Activated CD8-positive, alpha-beta memory T cell treated with anti-CD3 and anti-CD28 coated beads, Interleukin-2, amount 50 U/mL, for 48 hours (primary cell): ENCODE measurements at regions not wholly inside any gene's neighbourhood (a gene's known extent, or its start where the extent isn't known, plus 50 kb on each side); places are given as distances from the start of the nearest gene placed in this dataset.

Experiments
- DNase-seq: peaks from one replicate; pipeline ENCODE4 v3.0.0-alpha.2; 2020

DNA sequence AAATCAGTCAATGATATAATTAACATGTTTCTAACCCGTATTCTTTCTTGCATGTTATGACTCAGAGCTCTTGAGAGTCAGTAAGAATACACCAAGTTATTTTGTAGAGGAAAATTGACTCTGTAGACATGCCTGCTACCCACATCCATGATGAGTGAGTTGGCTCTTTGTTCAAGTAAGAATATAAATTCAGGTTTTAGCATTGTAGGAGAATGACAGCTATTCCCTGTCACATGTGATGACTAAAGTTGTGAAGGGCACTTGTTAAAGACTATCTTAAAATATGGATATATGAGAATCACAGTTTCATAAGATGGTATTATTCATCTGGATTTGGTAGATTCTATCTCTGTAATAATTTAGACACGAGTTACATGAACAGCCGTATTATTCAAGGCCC, 209.1 kb downstream of the CCDC59 start:
- no peak for DNase-seq

GRCh38 chr12:82146740-82147139, 211.4 kb downstream of the CCDC59 start:
- no peak for DNase-seq

DNA sequence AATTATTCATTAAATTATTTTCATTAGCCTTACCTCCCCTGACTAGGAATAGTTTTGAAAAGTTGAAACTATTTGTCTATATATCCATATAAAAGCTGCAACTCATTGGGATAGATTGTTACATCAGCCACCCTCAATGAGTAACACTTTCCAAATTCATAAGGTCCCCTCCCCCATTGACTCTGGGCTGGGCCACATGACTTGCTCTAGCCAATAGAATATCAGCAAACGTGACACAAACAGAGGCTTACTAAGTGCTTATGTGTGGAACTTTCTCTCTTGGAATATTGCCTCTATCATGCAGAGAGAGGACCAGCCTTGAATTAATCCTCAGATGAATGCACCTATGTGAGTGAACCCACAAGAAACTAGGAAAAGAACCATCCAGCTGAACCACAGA, 213.7 kb downstream of the CCDC59 start:
- no peak for DNase-seq

DNA sequence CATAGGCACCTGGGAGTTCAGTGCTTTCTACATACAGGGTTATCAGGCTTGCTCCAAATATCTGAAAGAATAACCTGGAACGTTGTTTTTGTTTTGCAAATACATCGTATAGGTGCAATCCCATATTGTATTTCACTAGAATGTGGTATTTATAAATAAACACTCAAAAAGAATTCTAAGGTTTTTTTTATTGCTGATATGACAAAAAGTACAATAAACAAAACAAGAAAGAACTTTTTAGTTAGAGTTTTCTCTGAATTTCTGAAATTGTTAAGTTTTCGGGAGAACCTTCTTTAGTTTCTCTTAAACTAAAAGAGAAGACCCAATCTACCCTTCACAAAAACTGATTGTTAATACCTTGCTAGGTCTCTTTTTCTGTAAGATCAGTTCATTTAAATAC, 225.8 kb downstream of the CCDC59 start:
- DNase-seq: no peak

DNA sequence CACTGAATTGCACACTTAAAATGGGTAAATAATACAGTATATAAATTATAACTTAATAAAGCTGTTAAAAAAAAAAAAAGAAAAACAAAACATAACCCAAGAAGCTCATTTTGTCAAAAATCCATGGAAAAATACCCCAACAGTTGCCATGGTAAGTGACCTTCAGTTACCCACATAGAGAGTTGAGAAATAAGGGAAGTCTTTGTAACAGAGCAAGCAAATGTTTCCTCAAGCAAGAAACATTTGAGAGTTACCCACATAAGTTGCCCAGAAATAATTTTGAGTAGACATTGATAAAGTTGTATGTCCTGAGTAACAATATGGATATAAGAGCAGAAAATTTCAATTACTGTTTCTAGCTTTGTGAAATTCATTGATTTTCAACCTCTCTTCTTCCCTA, 227.4 kb downstream of the CCDC59 start:
- no peak for DNase-seq

- DNase-seq: no peak
Measured at GRCh38 chr12:82124711-82125380, 233.3 kb downstream of the CCDC59 start.

GRCh38 chr12:82121545-82121944, 236.6 kb downstream of the CCDC59 start:
- DNase-seq: no peak

DNA sequence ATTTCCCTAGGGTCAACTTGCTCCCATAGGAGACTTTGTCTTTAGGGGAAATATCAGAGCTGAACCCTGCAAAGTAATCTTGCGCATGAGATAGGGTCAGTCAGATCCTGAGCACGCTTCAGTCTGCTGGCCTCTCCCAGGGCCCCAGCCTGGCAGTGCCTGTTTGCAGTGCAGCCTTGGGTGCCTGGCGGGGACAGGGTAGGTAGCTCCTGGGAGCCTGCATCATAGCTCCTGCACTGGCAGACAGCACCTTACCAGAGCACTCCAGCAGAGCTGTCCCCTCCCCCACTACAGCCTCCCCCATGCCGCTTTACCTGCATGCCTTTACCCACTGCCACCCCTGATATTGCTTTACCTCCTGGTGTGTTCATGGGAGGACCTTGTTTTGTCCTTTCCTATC, 237.3 kb downstream of the CCDC59 start:
- no peak for DNase-seq

DNA sequence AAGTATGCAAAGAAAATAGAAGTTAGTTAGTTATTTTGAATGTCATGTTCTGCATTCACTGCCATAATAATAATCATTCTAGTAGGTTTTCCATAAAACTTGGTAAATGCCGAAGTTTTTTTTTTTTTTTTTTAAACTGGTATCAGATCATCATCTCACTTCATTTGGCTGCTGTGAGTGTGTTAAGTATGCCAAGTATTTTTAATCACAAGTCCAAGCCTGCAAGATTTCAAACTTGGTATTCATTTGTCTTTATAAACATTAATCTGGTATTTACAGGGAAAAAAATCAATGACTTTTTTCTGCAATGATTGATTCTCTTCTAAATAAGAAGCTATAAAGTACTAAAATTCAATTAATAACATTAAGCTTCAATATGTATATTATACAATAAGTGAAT, 248.9 kb downstream of the CCDC59 start:
- DNase-seq: no peak

DNA sequence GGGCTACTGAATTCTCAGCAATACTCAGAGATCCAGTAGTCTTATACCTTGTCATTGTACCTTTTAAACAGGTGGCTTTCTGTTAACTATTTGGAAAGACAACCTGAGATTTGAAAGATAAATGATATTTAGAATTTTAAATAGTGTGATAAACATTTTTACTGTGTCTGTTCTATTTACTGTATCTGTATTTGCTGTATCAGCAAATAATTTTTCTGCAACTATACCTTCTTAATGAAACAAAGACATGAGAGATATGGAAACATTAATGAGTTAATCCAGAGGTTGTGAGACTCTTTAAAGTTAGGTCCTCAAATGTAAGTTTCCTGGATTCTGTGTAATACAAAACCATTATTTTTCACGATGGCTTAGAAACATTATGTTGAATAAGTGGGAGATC, 249.6 kb downstream of the CCDC59 start:
- no peak for DNase-seq

DNA sequence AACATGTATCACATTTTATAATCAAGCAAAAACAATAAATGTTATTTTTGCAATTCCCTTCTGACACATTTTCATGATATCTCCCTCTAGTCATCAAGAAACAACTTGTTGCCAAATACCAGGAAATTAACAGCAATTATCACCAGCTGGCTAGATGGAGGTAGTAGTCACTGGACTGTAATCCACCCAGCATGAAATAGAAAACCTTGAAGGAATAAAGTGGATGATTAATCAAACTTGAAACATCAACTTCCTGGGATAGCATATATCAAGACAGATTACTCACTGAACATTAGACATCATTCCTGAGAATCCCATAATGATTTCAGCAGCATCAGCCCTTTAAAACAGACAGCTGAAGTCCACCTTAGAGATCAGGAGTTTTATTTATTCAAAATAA, 259.0 kb downstream of the CCDC59 start:
- DNase-seq: no peak

DNA sequence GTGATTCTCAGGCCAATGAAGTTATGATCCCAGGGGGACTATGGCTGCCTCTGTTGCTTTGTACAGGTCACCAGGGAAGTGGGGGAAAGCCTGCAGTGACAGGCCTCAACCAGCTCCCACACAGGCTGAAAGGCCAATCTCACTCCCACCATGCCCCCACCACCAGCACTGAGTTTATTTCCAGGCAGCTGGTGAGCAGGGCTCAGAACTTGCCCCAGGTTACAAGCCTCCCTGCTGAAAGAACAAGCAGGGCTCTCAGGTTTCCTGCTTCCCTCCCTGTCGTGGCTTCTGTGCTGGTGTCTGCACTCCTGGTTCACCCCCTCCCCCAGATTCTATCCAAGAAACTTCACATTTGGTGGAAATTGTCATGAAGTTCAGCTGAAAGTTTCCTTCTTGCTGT, 260.3 kb downstream of the CCDC59 start:
- DNase-seq: no peak

DNA sequence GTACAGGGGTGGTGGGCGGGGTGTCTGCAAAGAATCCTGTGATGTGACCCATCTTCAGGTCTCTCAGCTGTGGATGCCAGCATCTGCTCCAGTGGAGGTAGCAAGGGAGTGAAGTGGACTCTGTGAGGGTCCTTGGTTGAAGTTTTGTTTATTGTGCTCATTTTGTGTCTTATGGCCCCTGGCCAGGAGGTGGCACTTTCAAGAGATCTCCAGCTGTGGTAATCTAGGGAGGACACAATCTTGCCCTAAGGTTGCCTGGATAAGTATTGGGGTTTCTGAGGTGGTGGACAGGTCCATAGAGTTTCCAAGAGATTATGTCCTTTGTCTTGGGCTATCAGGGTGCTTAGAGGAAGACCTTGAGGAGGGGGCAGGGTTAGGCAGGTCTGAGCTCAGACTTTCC, 260.7 kb downstream of the CCDC59 start:
- DNase-seq: no peak

DNA sequence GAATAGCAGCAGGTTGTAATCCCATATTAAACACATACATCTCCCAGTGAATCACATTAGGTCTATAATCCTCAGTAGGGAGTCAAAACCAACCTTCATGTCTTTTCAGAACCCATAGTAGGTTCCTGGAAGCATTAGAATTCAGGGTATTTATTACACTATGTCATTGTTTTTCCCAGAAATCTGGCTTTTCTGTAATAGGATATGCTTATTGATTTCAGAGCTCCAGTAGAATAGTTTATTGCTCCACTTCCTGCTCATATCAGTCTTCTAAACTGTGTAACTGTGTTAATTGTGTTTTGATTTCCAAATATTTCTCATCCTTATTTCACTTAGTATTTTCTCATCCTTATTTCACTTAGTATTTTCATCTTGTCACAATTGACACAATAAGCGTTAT, 268.0 kb downstream of the CCDC59 start:
- DNase-seq: no peak

DNA sequence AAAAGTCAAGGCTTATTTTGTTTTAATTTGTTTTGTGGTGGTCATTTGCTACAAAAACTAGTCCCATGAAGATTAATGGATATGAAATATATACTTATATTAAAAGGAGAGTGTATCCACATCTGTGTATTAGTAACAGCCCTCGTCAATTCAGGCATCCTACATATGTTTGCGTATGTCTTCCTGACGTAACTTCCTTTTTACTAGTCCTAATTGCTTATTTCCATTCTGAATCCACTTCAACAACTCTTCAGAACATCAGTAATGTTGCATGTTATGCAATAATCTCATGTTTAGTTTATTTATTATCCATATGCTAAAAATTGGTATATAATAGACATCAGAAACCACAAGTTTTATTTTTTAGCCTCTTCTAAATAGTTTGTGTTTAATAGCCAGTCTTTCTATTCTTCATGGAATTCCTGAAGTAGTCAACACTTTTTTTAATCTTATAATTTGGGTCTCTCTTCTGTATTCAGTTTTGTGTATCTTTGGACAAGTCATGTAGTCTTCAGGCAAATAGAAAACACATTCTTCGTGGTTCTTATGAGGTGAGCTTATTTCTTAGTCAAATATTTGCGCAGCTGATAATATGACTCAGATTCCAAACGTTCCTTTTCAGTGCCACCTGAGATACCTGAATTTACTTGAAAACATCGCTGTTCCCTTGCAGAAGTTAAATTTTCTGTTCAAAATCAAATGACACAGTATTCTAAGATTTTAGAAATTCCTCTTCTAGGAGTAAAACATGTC, 268.6 kb downstream of the CCDC59 start:
- DNase-seq: no peak

- DNase-seq: no peak
Measured at GRCh38 chr12:82082501-82082900, 275.7 kb downstream of the CCDC59 start.

DNA sequence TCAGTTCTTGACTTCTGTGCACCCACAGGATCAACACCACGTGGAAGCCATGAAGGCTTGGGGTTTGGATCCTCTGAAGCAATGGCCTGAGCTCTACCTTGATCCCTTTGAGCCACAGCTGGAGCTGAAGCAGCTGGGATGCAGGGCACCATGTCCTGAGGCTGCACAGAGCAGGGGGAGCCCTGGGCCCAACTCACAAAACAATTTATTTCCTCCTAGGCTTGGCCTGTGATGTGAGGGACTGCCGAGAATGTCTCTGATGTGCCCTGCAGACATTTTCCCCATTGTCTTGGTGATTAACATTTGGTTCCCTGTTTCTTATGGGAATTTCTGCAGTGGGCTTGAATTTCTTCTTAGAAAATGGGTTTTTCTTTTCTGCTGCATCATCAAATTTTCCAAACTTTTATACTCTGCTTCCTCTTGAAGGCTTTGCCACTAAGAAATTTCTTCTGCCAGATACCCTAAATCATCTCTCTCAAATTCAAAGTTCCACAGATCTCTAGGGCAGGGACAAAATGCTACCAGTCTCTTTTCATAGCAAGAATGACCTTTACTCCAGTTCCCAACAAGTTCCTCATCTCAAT, 288.2 kb downstream of the CCDC59 start:
- no peak for DNase-seq

DNA sequence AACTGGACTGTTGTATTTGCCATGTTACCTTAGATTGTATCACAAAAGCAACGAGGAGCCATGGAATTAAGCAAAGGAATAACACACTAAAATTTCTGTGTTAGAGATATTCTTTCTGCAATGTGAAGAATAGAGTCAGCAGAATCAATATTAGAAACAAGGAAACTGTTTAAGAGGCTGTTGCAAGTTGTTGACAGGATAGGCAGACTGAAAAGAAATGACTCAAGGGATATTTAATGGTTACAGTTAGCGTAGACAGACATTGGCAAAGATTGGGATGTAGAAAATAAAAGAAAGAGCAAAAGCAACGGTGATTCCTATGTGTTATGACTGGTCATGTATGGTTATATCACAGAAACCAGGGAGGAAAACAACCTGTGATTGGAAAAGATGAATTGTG, 299.0 kb upstream of the PPFIA2 start:
- DNase-seq: no peak

DNA sequence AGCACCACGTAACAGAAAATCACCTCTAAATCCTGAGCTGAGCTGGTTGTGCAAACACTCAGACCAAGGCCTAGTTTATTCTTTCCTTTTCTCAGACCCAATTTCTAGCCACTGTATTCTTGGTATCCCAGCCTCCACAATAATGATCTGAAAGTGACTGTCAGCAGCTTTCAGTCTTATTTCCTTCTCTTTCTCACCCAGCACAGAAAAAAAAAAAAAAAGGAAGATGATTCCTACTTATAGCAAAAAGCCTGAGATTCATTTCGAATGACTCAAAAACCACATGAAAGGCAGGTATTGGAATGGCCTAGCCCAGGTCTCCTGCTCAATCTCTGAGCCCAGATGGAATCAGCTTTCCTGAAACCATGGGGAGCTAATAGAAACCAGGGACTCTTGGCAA, 298.6 kb upstream of the PPFIA2 start:
- no peak for DNase-seq

DNA sequence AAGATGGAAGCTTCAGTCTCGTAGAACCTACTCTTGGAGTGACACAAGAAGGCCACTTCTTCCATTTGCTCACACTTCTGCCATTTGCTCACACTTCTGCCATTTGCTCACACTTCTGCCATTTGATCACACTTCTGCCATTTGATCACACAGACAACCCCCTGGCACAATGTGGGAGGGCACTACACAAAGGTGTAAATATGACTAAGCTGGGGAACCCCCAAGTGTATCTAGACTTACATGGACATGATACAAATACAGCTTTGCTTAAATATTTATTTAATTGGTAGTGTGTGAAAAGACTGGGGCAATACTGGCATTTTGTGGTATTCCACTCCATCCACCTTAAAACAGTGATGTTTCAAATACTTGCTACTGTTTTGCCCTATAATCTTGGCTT, 296.2 kb upstream of the PPFIA2 start:
- no peak for DNase-seq

DNA sequence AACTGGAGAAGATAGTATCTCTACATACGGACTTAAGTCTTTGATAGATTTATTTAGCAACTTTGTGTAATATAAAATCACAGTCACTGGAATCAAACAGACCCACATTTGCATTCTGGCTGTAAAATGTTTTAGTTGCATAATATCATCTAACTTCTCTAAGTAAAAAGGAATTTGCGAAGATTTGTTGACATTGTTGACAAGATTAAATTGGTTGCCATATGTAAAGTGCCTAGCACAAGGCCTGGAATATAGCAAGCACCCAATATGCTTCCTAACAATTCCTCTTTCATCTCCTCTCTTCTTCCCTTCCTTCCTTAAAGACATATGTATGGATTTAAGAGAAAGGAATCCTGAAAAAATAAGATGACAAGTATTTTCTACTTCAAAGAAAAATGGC, 295.4 kb upstream of the PPFIA2 start:
- no peak for DNase-seq

- DNase-seq: no peak
Measured at GRCh38 chr12:82047446-82047845, 288.3 kb upstream of the PPFIA2 start.

DNA sequence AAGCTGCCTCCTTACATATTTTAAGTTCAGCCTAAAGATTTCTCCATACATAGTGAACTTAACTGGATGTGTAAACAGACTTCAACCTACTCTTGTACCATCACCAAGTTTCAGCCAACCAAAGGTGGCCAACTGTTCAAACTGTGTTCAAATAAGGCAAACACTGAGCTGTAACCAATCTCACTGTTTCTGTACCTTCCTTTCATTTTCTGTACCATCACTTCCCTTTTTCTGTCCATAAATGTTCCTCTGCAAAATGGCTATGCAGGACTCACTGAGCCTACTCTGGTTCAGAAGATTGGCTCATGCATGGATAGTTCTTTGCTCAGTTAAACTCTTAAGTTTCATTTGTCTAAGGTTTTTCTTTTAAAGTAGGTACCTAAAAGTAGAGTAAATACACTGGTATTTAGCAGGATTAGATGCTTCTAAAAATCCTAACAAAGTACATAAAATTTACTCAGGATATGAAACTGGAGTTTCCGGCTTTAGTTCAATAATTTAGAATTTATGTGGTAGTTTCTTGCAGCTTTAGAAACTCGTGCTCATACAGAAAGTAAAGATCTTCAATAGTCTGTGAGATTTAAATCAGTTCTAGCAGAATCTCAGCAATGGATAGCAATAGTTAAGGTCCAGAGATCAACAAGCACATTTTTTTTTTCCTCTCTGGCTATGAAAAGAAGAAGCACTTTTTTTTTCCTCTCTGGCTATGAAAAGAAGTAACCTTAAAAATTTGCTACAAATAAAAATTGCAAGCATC, 282.0 kb upstream of the PPFIA2 start:
- DNase-seq: no peak

- no peak for DNase-seq
Measured at GRCh38 chr12:82034769-82035168, 275.6 kb upstream of the PPFIA2 start.
